Mucosa of descending colon (tissue), 3 donors: ENCODE measurements at regions not wholly inside any gene's neighbourhood (a gene's known extent, or its start where the extent isn't known, plus 50 kb on each side); places are given as distances from the start of the nearest gene placed in this dataset.

Source experiments
- ATAC-seq: fragments of 200-7000 bp; cut with Tn5 transposase; one replicate; pipeline ENCODE4 v1.9.1; 2020; ENCODE audit warnings: mild to moderate bottlenecking, moderate library complexity
- DNase-seq, 3 donors: peaks; one replicate each; pipeline ENCODE4 v3.0.0-alpha.2; 2020
- H3K36me3 ChIP-seq: fragments of 200-600 bp; one replicate; pipeline ENCODE4 v1.8.0; 2021; ENCODE audit warnings: low read depth, mild to moderate bottlenecking
- H3K4me1 ChIP-seq: fragments of 200-600 bp; one replicate; pipeline ENCODE4 v1.8.0; 2021; ENCODE audit warnings: low read depth, mild to moderate bottlenecking
- H3K4me3 ChIP-seq: fragments of 200-600 bp; one replicate; pipeline ENCODE4 v1.8.0; 2021; ENCODE audit warnings: mild to moderate bottlenecking
- H3K9me3 ChIP-seq: fragments of 200-600 bp; one replicate; pipeline ENCODE4 v1.8.0; 2021; ENCODE audit warnings: mild to moderate bottlenecking
- intact Hi-C, 2 donors: fragments of 100-400 bp; cut with DNase I in 1 of 2; cut with micrococcal nuclease in 1 of 2; formaldehyde crosslinking; loops; one replicate each; pipeline versions ENCODE4 v1.11.0 to v1.11.1; 2022; cut with DNase I, micrococcal nuclease
- TF ChIP-seq, protein P1 (sequence below): fragments of 200-600 bp; IDR thresholded peaks from one replicate; pipeline ENCODE4 v1.8.0; 2022; ENCODE audit warnings: antibody characterized with exemption, mild to moderate bottlenecking
- donor health status: DM: no; HTN: no; CAD: no; lungs with moderate emphysema.
- donor health status: DM: no; HTN: no; CAD: no.
- donor health status: DM: no; HTN: yes; CAD: no.

DNA sequence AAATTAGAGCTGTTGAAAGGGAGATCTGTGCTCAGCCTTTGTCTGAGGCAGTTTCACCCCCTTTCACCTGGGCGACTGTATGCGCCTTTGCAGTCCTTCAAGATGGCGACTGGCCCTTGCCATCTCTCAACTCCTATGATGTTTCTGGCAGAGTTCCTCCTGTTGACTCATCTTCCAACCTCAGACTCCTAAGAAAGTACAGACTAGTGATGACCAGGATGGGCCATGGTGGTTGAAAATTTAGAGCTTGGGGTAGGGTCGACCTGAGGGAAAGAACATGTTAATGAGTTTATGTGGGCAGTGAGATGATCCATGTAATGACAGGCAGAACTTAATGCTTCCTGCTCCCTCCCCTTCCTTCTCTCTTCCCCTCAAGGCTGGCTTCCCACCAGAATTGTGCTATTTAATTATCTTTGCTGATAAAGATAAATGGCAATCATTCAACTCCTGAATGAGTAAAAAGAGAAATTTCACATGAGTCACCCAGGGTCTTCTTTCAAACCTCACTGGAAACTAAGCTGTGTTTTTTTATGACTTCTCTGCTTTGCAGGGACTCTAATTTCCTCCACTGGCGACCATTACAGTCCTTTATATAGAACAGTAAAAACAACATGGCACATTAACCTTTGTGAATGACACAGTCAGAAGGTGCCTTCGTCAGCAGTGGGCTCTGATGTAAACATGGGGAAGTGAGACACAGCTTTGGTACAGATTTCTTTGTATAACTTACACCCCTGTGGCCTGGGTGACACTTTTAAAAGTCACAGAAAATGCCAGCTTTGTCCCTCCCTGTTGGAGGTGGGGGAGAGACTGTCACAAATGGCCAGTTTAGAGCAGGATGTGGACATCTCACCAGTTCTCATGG, 103.5 kb downstream of the SCP2D1 start:
- no peak overlapping the region for H3K4me3 ChIP-seq
- no peak for ATAC-seq
- H3K4me1 ChIP-seq = no peaks in the 10 kb centered on the region
- intact Hi-C loops = no loop called here
- H3K36me3 ChIP-seq = no peaks in the 10 kb centered on the region
- TF ChIP-seq, protein P1, sequence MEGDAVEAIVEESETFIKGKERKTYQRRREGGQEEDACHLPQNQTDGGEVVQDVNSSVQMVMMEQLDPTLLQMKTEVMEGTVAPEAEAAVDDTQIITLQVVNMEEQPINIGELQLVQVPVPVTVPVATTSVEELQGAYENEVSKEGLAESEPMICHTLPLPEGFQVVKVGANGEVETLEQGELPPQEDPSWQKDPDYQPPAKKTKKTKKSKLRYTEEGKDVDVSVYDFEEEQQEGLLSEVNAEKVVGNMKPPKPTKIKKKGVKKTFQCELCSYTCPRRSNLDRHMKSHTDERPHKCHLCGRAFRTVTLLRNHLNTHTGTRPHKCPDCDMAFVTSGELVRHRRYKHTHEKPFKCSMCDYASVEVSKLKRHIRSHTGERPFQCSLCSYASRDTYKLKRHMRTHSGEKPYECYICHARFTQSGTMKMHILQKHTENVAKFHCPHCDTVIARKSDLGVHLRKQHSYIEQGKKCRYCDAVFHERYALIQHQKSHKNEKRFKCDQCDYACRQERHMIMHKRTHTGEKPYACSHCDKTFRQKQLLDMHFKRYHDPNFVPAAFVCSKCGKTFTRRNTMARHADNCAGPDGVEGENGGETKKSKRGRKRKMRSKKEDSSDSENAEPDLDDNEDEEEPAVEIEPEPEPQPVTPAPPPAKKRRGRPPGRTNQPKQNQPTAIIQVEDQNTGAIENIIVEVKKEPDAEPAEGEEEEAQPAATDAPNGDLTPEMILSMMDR = no peak
- DNase-seq = no peak
- no peaks in the 10 kb centered on the region for H3K9me3 ChIP-seq

DNA sequence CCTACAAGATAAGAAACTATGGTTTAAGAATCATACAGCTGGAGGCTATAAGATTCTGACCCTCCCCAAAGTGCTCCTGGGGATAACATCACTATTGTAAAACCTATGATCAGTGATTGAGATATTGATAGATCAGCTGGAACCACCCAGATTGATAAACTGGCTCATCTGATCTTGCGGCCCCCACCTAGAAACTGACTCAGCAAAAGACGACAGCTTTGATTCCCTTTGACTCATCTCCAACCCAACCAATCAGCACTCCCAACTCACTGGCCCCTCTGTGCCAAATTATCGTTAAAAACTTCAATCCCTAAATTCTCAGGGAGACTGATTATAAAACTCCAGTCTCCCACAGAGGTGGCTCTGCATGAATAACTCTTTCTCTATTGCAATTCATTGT, 106.4 kb downstream of the SCP2D1 start:
- ATAC-seq = no peak
- H3K36me3 ChIP-seq = no peaks in the 10 kb centered on the region
- H3K9me3 ChIP-seq = no peaks in the 10 kb centered on the region
- H3K4me3 ChIP-seq = no peak overlapping the region
- no peak for DNase-seq
- H3K4me1 ChIP-seq = no peaks in the 10 kb centered on the region
- TF ChIP-seq, protein P1 = no peak
- intact Hi-C loops = no loop called here

DNA sequence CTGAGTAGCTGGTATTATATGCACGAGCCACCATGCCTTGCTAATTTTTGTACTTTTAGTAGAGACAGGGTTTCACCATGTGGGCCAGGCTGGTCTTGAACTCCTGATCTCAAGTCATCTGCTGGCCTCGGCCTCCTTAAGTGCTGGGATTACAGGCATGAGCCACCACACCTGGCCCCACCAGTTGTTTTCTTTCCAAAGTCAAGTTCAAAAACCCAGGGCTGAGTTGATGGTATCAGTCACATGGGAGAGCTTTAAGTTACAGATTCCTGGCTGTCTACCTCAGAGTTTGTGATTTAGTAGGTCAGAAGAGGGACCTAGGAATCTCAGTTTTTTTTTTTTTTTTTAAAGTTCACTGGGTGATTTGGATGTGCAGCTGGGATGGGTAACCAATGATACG, 107.7 kb downstream of the SCP2D1 start:
- no peak for DNase-seq
- H3K9me3 ChIP-seq = no peaks in the 10 kb centered on the region
- intact Hi-C loops = no loop called here
- no peaks in the 10 kb centered on the region for H3K4me1 ChIP-seq
- no peaks in the 10 kb centered on the region for H3K36me3 ChIP-seq
- no peak for ATAC-seq
- H3K4me3 ChIP-seq = no peak overlapping the region
- TF ChIP-seq, protein P1 = no peak

DNA sequence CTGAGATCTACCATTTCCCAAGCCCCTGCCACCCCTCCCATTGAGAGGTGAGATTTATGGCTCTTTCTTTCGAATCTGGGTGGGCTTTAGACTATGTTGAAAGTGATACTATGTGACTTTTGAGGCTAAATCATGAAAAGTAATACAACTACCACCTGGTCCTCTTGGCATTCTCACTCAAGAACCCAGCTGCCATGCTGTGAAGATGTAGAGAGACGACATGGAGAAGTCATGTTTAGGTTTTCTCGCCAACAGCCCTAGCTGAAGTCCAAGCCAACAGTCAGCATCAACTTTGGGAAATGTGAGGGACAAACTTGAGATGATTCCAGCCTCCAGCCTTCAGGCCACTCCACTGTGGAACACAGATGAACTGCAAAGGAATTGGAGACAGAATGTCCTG, 108.7 kb downstream of the SCP2D1 start:
- H3K36me3 ChIP-seq = no peaks in the 10 kb centered on the region
- DNase-seq (no peak), ATAC-seq (no peak)
- no peak overlapping the region for H3K4me3 ChIP-seq
- no peaks in the 10 kb centered on the region for H3K4me1 ChIP-seq
- intact Hi-C loops = no loop called here
- TF ChIP-seq, protein P1 = no peak
- H3K9me3 ChIP-seq = no peaks in the 10 kb centered on the region

DNA sequence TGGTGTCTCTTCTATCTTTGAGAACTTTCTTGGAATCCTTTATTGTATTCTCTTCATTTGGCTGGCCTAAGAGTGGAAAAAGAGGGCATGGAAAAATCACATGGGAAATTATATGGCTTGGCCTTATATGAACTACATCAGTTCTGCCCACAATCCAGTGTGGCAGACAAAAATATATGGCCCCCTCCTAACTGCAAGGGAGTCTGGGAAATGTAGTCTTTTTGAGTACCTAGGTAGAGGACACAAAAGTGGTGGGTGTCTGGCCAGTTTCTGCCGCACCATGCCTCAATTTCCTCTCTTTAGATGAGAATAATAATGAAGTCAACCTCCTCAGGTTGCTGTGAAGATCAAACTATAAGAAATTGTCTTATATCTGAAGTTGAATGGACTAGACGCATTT, 109.3 kb downstream of the SCP2D1 start:
- no peak for ATAC-seq
- intact Hi-C loops = no loop called here
- Histone ChIP-seq H3K4me1 (no peaks in the 10 kb centered on the region), H3K36me3 (no peaks in the 10 kb centered on the region), H3K4me3 (no peak overlapping the region), H3K9me3 (no peaks in the 10 kb centered on the region)
- TF ChIP-seq, protein P1 = no peak
- DNase-seq = no peak

DNA sequence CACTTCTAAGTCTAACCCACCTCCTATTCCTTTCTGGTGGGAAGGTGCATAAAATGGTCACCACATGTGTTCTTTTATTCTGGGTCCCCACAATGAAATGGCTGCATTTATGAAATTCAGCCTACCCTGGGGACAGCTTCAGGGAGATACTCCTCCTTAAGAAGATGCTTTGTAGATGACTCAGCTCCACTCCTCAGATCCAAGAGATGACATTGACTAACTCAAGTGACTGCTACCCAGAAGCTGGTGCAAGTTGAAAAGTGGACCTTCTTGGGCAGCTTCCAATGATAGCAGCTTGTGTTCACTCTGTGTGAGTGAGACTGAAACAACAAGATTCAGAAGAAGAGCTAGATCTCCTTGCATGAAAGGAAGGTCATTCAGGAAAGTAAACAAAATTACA, 113.4 kb downstream of the SCP2D1 start:
- DNase-seq (no peak), ATAC-seq (no peak)
- intact Hi-C loops = no loop called here
- TF ChIP-seq, protein P1 = no peak
- no peaks in the 10 kb centered on the region for H3K36me3 ChIP-seq
- H3K9me3 ChIP-seq = no peaks in the 10 kb centered on the region
- H3K4me1 ChIP-seq = no peaks in the 10 kb centered on the region
- no peak overlapping the region for H3K4me3 ChIP-seq
